ENCODE measurements at regions not wholly inside any gene's neighbourhood (a gene's known extent, or its start where the extent isn't known, plus 50 kb on each side); places are given as distances from the start of the nearest gene placed in this dataset.

- no peak overlapping the region for H3K4me3 Mint-ChIP-seq
- no peak overlapping the region for H3K27ac Mint-ChIP-seq
- H3K27me3 Mint-ChIP-seq, result no peaks in the 10 kb centered on the region
- H3K4me1 Mint-ChIP-seq, result no peaks in the 10 kb centered on the region
- H3K9me3 Mint-ChIP-seq, result peaks cover 0 to 17% (median 4%) of the 10 kb centered on the region in 9 donors
- POLR2A ChIA-PET, result no interaction called here
- DNase-seq (no peak), ATAC-seq (no peak)
- no peaks in the 10 kb centered on the region for H3K36me3 Mint-ChIP-seq
Observed at GRCh38 chr5:164472165-164472564, 966.7 kb downstream of the MAT2B start.

- no peaks in the 10 kb centered on the region for H3K36me3 Mint-ChIP-seq
- no peak overlapping the region for H3K4me3 Mint-ChIP-seq
- DNase-seq, result no peak
- H3K4me1 Mint-ChIP-seq, result no peaks in the 10 kb centered on the region
- no peak for ATAC-seq
- no peaks in the 10 kb centered on the region for H3K27me3 Mint-ChIP-seq
- POLR2A ChIA-PET, result no interaction called here
- no peak overlapping the region for H3K27ac Mint-ChIP-seq
- peaks cover 0 to 28% (median 3%) of the 10 kb centered on the region in 9 donors for H3K9me3 Mint-ChIP-seq
Observed at GRCh38 chr5:164475339-164475977, 970.0 kb downstream of the MAT2B start.

DNA sequence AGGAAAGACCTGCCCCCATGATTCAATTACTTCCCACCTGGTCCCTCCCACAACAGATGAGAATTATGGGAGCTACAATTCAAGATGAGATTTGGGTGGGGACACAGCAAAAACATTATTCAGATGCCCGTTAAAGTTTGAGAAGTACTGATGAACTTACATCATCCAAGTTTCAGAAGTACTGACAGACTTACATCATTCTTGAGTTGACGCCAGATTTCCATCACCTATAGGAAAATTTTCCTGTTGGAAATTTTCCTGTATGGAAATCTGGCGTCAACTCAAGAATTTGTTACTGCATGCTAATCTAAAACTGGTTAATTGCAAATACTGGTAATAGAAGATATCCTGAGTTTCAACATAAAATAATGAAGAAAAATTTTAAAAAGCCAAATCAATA lies 975.9 kb downstream of the MAT2B start:
- POLR2A ChIA-PET, result no interaction called here
- Mint-ChIP-seq H3K4me1 (no peaks in the 10 kb centered on the region), H3K27me3 (no peaks in the 10 kb centered on the region), H3K36me3 (no peaks in the 10 kb centered on the region), H3K4me3 (no peak overlapping the region), H3K9me3 (peaks cover 0 to 31% (median 4%) of the 10 kb centered on the region in 9 donors), H3K27ac (no peak overlapping the region)
- ATAC-seq (no peak), DNase-seq (no peak)

DNA sequence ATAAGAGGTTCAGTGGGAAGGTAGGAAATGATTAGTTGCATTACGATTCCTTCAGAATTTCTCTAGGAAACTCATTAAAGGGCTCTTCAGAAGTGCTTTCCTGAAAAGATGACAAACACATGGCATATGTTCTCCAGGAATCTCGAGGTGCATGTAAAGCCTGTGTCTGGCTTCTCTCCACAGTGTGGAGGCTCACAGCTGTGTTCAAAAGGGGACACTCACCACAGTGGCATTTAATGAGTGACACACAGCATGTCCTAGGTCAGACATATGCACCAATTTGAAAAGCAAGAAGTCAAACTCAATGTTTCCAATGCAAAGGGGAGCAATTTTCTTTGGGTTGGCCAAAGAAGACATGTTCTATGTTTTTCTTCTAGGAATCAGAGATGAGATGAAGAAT lies 976.9 kb downstream of the MAT2B start:
- Mint-ChIP-seq H3K4me1 (no peaks in the 10 kb centered on the region), H3K4me3 (no peak overlapping the region), H3K9me3 (peaks cover 0 to 39% (median 4%) of the 10 kb centered on the region in 9 donors), H3K27ac (no peak overlapping the region), H3K36me3 (no peaks in the 10 kb centered on the region), H3K27me3 (no peaks in the 10 kb centered on the region)
- POLR2A ChIA-PET, result no interaction called here
- ATAC-seq (no peak), DNase-seq (no peak)

DNA sequence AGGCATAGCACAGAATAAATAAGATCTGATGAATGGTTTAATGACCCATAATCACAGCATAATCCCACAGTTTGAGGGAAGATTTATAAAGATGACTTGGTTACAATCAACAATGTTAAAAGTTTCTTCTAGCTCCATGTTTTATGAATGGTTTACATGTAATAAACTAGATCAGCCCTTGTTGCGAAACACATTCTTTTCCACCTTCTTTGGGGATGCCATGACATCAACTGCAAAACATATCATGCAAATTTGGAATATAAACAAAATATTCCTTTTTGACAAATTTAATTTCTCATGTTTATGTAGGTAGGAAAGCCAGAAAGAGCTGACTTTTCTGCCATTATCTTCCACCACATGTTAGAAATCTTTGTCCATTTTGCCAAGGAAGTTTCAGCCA lies 979.5 kb downstream of the MAT2B start:
- POLR2A ChIA-PET, result no interaction called here
- no peak for DNase-seq
- H3K27me3 Mint-ChIP-seq, result no peaks in the 10 kb centered on the region
- peaks cover 0 to 40% (median 8%) of the 10 kb centered on the region in 9 donors for H3K9me3 Mint-ChIP-seq
- no peak overlapping the region for H3K27ac Mint-ChIP-seq
- no peak for ATAC-seq
- H3K36me3 Mint-ChIP-seq, result no peaks in the 10 kb centered on the region
- no peak overlapping the region for H3K4me3 Mint-ChIP-seq
- H3K4me1 Mint-ChIP-seq, result no peaks in the 10 kb centered on the region

DNA sequence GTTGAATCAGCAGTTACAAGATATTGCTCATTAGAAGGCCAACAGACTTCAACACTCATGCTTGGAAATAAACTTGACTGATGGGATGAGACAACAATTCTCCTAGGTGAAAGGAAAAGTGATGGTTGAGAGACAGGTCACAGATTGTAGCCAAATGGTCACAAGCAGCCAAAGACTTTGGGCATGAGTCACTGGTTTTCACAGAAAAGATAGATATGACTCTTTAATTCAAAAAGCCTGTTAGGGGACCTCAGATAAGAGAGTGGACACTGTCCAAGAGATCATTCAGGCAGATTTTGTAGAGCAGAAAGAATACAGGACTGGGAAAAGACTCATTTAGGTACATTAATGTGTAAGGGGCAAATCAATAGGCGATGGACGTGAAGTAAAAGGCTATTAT lies 982.5 kb downstream of the MAT2B start:
- H3K9me3 Mint-ChIP-seq, result peaks cover 0 to 30% (median 8%) of the 10 kb centered on the region in 9 donors
- H3K4me3 Mint-ChIP-seq, result no peak overlapping the region
- H3K27ac Mint-ChIP-seq, result no peak overlapping the region
- POLR2A ChIA-PET, result no interaction called here
- H3K4me1 Mint-ChIP-seq, result no peaks in the 10 kb centered on the region
- no peak for DNase-seq
- no peaks in the 10 kb centered on the region for H3K36me3 Mint-ChIP-seq
- ATAC-seq, result no peak
- no peaks in the 10 kb centered on the region for H3K27me3 Mint-ChIP-seq

GRCh38 chr5:164497311-164498064 lies 992.1 kb downstream of the MAT2B start:
- Mint-ChIP-seq H3K27ac (no peak overlapping the region), H3K36me3 (no peaks in the 10 kb centered on the region), H3K27me3 (no peaks in the 10 kb centered on the region), H3K4me3 (no peak overlapping the region), H3K4me1 (no peaks in the 10 kb centered on the region), H3K9me3 (peaks cover 0 to 6% (median 0%) of the 10 kb centered on the region in 9 donors)
- DNase-seq (no peak), ATAC-seq (no peak)
- POLR2A ChIA-PET, result no interaction called here

DNA sequence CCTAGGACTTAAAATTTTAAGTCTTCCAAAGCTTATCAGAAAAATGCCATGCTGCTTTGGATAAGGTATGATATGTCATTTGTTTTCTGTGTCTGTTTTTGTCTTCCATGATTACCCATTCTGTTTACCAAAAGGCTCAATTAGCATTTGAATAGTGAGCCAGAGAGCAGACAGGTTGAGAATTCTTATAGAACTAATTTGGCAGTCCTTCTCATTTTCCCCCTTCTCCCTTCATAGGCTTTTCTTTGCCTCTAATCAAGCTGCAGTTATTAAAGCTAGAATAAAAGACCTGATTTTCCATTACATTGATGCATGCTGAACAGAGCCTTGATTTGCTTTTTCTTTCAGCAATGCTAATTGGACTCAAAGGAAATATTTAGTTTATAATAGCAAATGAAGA lies 993.0 kb downstream of the MAT2B start:
- Mint-ChIP-seq H3K4me3 (no peak overlapping the region), H3K4me1 (no peaks in the 10 kb centered on the region), H3K27ac (no peak overlapping the region), H3K9me3 (peaks cover 0 to 6% (median 0%) of the 10 kb centered on the region in 9 donors), H3K36me3 (no peaks in the 10 kb centered on the region), H3K27me3 (no peaks in the 10 kb centered on the region)
- POLR2A ChIA-PET, result no interaction called here
- ATAC-seq (no peak), DNase-seq (no peak)

DNA sequence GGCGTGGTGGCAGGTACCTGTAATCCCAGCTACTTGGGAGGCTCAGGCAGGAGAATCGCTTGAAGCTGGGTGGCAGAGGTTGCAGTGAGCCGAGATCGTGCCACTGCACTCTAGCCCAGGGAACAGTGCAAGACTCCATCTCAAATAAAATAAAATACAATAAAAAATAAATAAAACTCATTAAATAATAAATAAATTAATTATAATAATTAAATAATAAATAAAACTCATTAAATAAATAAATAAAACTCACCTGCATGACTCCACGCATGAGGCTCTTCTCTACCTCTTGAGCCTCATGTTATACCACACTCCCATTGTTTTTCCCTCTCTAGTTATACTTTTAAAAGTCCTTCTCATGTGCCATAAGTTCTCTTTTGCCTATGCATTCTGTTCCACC lies 995.4 kb downstream of the MAT2B start:
- H3K27me3 Mint-ChIP-seq, result no peaks in the 10 kb centered on the region
- H3K4me3 Mint-ChIP-seq, result no peak overlapping the region
- no peak overlapping the region for H3K27ac Mint-ChIP-seq
- H3K4me1 Mint-ChIP-seq, result no peaks in the 10 kb centered on the region
- POLR2A ChIA-PET, result no interaction called here
- no peaks in the 10 kb centered on the region for H3K36me3 Mint-ChIP-seq
- peaks cover 0 to 3% (median 0%) of the 10 kb centered on the region in 9 donors for H3K9me3 Mint-ChIP-seq
- no peak for DNase-seq
- no peak for ATAC-seq

DNA sequence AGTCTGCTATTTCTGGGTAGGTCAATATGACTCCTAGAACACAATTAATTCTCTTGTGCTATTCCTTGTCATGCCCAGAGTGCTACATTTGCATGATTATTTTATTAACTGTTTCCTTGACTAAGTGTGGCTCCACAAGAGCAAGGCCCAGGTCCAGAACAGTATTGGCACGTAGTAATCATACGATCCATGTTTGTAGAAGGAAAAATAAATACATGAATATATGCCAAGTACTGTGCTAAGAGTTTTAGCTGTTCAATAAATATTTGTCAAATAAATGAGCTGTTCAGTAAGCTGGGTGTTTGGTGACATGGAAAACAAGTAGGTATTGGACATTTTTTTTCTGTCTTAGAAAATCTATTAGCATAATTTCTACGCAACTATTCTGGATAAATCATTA lies 995.9 kb downstream of the MAT2B start:
- DNase-seq (no peak), ATAC-seq (no peak)
- H3K27me3 Mint-ChIP-seq, result no peaks in the 10 kb centered on the region
- peaks cover 0 to 3% (median 0%) of the 10 kb centered on the region in 9 donors for H3K9me3 Mint-ChIP-seq
- no peaks in the 10 kb centered on the region for H3K4me1 Mint-ChIP-seq
- POLR2A ChIA-PET, result no interaction called here
- H3K36me3 Mint-ChIP-seq, result no peaks in the 10 kb centered on the region
- H3K27ac Mint-ChIP-seq, result no peak overlapping the region
- H3K4me3 Mint-ChIP-seq, result no peak overlapping the region

- POLR2A ChIA-PET, result interaction anchor here (0.7 kb wide), 1 partner anchor 808 kb away, joined by 4 read pairs; no protein-coding TSS in a partner anchor
- ATAC-seq (no peak), DNase-seq (peak in 2 of 10 donors; percentile 3 to 13)
- H3K4me1 Mint-ChIP-seq, result no peaks in the 10 kb centered on the region
- H3K9me3 Mint-ChIP-seq, result peaks cover 0 to 3% (median 0%) of the 10 kb centered on the region in 9 donors
- H3K27me3 Mint-ChIP-seq, result no peaks in the 10 kb centered on the region
- no peak overlapping the region for H3K27ac Mint-ChIP-seq
- H3K4me3 Mint-ChIP-seq, result no peak overlapping the region
- no peaks in the 10 kb centered on the region for H3K36me3 Mint-ChIP-seq
Observed at GRCh38 chr5:164504141-164504772, 998.8 kb downstream of the MAT2B start.

DNA sequence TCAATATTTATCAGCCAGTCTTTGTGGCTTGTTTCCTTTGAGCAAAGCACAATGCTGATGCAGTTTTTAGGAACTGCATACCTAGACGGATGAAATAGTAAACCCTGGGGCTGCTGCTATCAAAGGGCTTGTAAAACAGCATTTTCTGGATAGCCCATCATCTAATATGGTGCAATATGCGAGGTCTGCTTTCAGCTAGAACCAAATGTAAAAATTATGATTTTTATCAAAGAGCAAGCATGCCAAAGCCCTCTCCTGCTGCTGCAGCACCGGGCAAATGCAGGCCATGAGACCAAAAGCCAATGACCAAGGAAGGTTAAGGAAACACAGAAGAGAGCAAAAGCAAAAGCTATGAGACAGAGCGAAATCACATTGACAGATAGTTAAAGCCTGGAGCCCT lies 1000.4 kb downstream of the MAT2B start:
- no peak for ATAC-seq
- H3K36me3 Mint-ChIP-seq, result no peaks in the 10 kb centered on the region
- POLR2A ChIA-PET, result no interaction called here
- no peaks in the 10 kb centered on the region for H3K27me3 Mint-ChIP-seq
- DNase-seq, result no peak
- H3K4me1 Mint-ChIP-seq, result no peaks in the 10 kb centered on the region
- H3K9me3 Mint-ChIP-seq, result peaks cover 0 to 3% (median 0%) of the 10 kb centered on the region in 9 donors
- no peak overlapping the region for H3K27ac Mint-ChIP-seq
- H3K4me3 Mint-ChIP-seq, result no peak overlapping the region

DNA sequence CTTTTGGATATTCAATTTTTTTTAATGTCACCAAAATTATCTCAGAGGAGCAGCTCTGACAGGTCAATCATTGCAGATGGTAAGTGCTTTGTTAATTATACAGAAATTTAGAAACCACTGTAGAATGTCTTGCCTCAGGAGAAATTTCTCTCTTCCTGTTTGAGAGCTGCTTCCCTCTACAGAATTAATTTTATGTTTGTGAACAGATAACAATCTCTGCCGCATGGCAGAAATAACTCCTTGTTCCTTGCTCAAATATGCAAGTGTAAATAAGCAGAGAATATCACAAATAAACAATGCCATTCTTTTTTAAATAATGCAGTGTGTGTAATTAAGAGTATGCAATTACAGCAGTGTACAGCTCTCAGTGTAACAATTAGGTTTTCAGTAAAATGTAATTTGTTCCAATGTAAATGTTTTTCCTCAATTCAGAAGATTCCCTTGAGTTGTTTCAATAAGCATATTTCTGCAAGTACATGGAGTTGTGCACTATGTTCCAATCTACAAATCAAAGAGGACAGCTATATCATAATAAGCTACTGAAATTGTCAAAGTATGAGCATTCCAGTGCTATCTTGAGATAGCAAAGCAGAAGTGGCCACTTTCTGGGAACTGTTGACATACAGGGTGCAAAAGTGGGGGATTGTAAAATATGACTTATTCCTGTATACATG lies 1012.8 kb downstream of the MAT2B start:
- H3K9me3 Mint-ChIP-seq, result peaks cover 0 to 24% (median 5%) of the 10 kb centered on the region in 9 donors
- no peak for DNase-seq
- H3K36me3 Mint-ChIP-seq, result no peaks in the 10 kb centered on the region

More for the DNA sequence above, 1012.8 kb downstream of the MAT2B start:
- Mint-ChIP-seq H3K27ac (no peak overlapping the region), H3K4me1 (no peaks in the 10 kb centered on the region), H3K4me3 (no peak overlapping the region), H3K27me3 (no peaks in the 10 kb centered on the region)
- POLR2A ChIA-PET, result no interaction called here
- ATAC-seq, result no peak
